SK-N-MC (cell line): ENCODE measurements at regions not wholly inside any gene's neighbourhood (a gene's known extent, or its start where the extent isn't known, plus 50 kb on each side); places are given as distances from the start of the nearest gene placed in this dataset.

ENCODE experiments used
- DNase-seq: peaks from one replicate; pipeline ENCODE4 v3.0.0-alpha.2; 2011; ENCODE audit warnings: low read depth, low spot score
- H3K27ac ChIP-seq: fragments of 200-600 bp; sonication (generic); 2 replicates; pipeline ENCODE4 v1.5.1; 2016; ENCODE audit warnings: mixed run types
- H3K36me3 ChIP-seq: fragments of 200-600 bp; sonication (generic); 2 replicates; pipeline ENCODE4 v1.6.1; 2017; ENCODE audit warnings: antibody characterized with exemption, low read length, mixed read lengths; ENCODE audit not compliant: insufficient read depth
- H3K4me3 ChIP-seq: fragments of 200-600 bp; sonication (generic); 2 replicates; pipeline ENCODE4 v1.5.1; 2016
- H3K9ac ChIP-seq: fragments of 200-600 bp; sonication (generic); 2 replicates; pipeline ENCODE4 v1.8.0; 2017; ENCODE audit warnings: mixed run types, mixed read lengths; ENCODE audit not compliant: insufficient read length
- H3K9me3 ChIP-seq: fragments of 200-600 bp; sonication (generic); 2 replicates; pipeline ENCODE4 v1.6.1; 2017; ENCODE audit warnings: low read depth, mild to moderate bottlenecking, antibody characterized with exemption, low read length, moderate library complexity, mixed read lengths
- EZH2 ChIP-seq: fragments of 200-600 bp; sonication (generic); IDR thresholded peaks from one replicate; pipeline ENCODE4 v1.6.1; 2017; ENCODE audit warnings: antibody characterized with exemption
- FOXP2 ChIP-seq: optimal IDR thresholded peaks from 2 replicates; pipeline ENCODE3; 2011; ENCODE audit warnings: mild to moderate bottlenecking, moderate library complexity; ENCODE audit not compliant: insufficient read depth; ENCODE audit errors: extremely low read length, control extremely low read depth
- POLR2AphosphoS5 ChIP-seq: IDR thresholded peaks from 2 replicates; pipeline ENCODE4 v1.6.1; 2012; ENCODE audit warnings: mild to moderate bottlenecking, low read depth, low read length, borderline replicate concordance

GRCh38 chr1:170351366-170351946 is 180.5 kb upstream of the GORAB start:
- Histone ChIP-seq H3K9ac (no peak overlapping the region), H3K4me3 (no peak overlapping the region), H3K36me3 (no peaks in the 10 kb centered on the region), H3K27ac (no peak overlapping the region), H3K9me3 (no peaks in the 10 kb centered on the region)
- DNase-seq, result no peak
- TF ChIP-seq EZH2 (no peak), POLR2AphosphoS5 (no peak), FOXP2 (no peak)

- no peak for DNase-seq
- H3K27ac ChIP-seq, result no peak overlapping the region
- TF ChIP-seq EZH2, result no peak
- TF ChIP-seq POLR2AphosphoS5, result no peak
- TF ChIP-seq FOXP2, result no peak
These were observed 177.7 kb upstream of the GORAB start for GRCh38 chr1:170354246-170354645.

GRCh38 chr1:170354690-170355089 is 177.3 kb upstream of the GORAB start:
- Histone ChIP-seq H3K27ac (no peak overlapping the region), H3K9me3 (no peaks in the 10 kb centered on the region), H3K4me3 (no peak overlapping the region), H3K9ac (no peak overlapping the region), H3K36me3 (no peaks in the 10 kb centered on the region)
- no peak for TF ChIP-seq FOXP2
- TF ChIP-seq EZH2, result no peak
- TF ChIP-seq POLR2AphosphoS5, result no peak
- no peak for DNase-seq

More at GRCh38 chr1:170354246-170354645, 177.7 kb upstream of the GORAB start:
- Histone ChIP-seq H3K36me3 (no peaks in the 10 kb centered on the region), H3K4me3 (no peak overlapping the region), H3K9me3 (no peaks in the 10 kb centered on the region), H3K9ac (no peak overlapping the region)

- H3K4me3 ChIP-seq, result no peak overlapping the region
- no peak for TF ChIP-seq EZH2
- no peak for TF ChIP-seq FOXP2
- TF ChIP-seq POLR2AphosphoS5, result no peak
- no peak overlapping the region for H3K27ac ChIP-seq
- no peaks in the 10 kb centered on the region for H3K9me3 ChIP-seq
- no peak overlapping the region for H3K9ac ChIP-seq
- DNase-seq, result no peak
- no peaks in the 10 kb centered on the region for H3K36me3 ChIP-seq
These were observed 176.6 kb upstream of the GORAB start for GRCh38 chr1:170355267-170355801.

GRCh38 chr1:170356585-170356984 is 175.4 kb upstream of the GORAB start:
- Histone ChIP-seq H3K9ac (no peak overlapping the region), H3K9me3 (no peaks in the 10 kb centered on the region), H3K36me3 (no peaks in the 10 kb centered on the region), H3K4me3 (no peak overlapping the region), H3K27ac (no peak overlapping the region)
- DNase-seq, result no peak
- TF ChIP-seq POLR2AphosphoS5 (no peak), EZH2 (no peak), FOXP2 (no peak)

- no peak overlapping the region for H3K27ac ChIP-seq
- no peak overlapping the region for H3K9ac ChIP-seq
- TF ChIP-seq FOXP2 (no peak), POLR2AphosphoS5 (no peak), EZH2 (no peak)
- H3K36me3 ChIP-seq, result no peaks in the 10 kb centered on the region
- no peak for DNase-seq
- H3K4me3 ChIP-seq, result no peak overlapping the region
- H3K9me3 ChIP-seq, result no peaks in the 10 kb centered on the region
These were observed 174.2 kb upstream of the GORAB start for GRCh38 chr1:170357750-170358149.

GRCh38 chr1:170360601-170361000 is 171.4 kb upstream of the GORAB start:
- H3K36me3 ChIP-seq, result no peaks in the 10 kb centered on the region
- no peak for DNase-seq
- H3K9me3 ChIP-seq, result no peaks in the 10 kb centered on the region
- TF ChIP-seq POLR2AphosphoS5 (no peak), EZH2 (no peak), FOXP2 (no peak)
- H3K4me3 ChIP-seq, result no peak overlapping the region
- H3K9ac ChIP-seq, result no peak overlapping the region
- H3K27ac ChIP-seq, result no peak overlapping the region

GRCh38 chr1:170365331-170365730 is 166.6 kb upstream of the GORAB start:
- no peaks in the 10 kb centered on the region for H3K36me3 ChIP-seq
- H3K9ac ChIP-seq, result no peak overlapping the region
- TF ChIP-seq POLR2AphosphoS5 (no peak), FOXP2 (no peak), EZH2 (no peak)
- no peak overlapping the region for H3K4me3 ChIP-seq
- no peak for DNase-seq
- no peaks in the 10 kb centered on the region for H3K9me3 ChIP-seq
- H3K27ac ChIP-seq, result no peak overlapping the region

GRCh38 chr1:170366980-170367379 is 165.0 kb upstream of the GORAB start:
- Histone ChIP-seq H3K9ac (no peak overlapping the region), H3K9me3 (no peaks in the 10 kb centered on the region), H3K4me3 (no peak overlapping the region), H3K36me3 (no peaks in the 10 kb centered on the region), H3K27ac (no peak overlapping the region)
- DNase-seq, result no peak
- TF ChIP-seq EZH2, result no peak
- no peak for TF ChIP-seq POLR2AphosphoS5
- TF ChIP-seq FOXP2, result no peak
